Tongue (tissue), 1 donor: ENCODE measurements at regions not wholly inside any gene's neighbourhood (a gene's known extent, or its start where the extent isn't known, plus 50 kb on each side); places are given as distances from the start of the nearest gene placed in this dataset.

Experiments used
- DNase-seq: peaks from one replicate; pipeline ENCODE4 v3.0.0-alpha.2; 2015

GRCh38 chr3:124602980-124603627 is 127.1 kb upstream of the UMPS start:
- no peak for DNase-seq

- no peak for DNase-seq
These were observed 124.3 kb upstream of the UMPS start for GRCh38 chr3:124605781-124606579.

GRCh38 chr3:124607163-124607562 is 123.1 kb upstream of the UMPS start:
- DNase-seq: no peak

GRCh38 chr3:124609402-124609801 is 120.8 kb upstream of the UMPS start:
- DNase-seq: no peak

GRCh38 chr3:124610130-124610529 is 120.1 kb upstream of the UMPS start:
- DNase-seq: no peak

GRCh38 chr3:124611520-124611919 is 118.7 kb upstream of the UMPS start:
- DNase-seq: no peak

GRCh38 chr3:124615896-124616543 is 114.2 kb upstream of the UMPS start:
- DNase-seq: no peak

GRCh38 chr3:124617177-124617576 is 113.1 kb upstream of the UMPS start:
- no peak for DNase-seq

GRCh38 chr3:124619887-124620599 is 110.2 kb upstream of the UMPS start:
- no peak for DNase-seq

GRCh38 chr3:124620600-124621063 is 109.6 kb upstream of the UMPS start:
- no peak for DNase-seq

- DNase-seq: no peak
These were observed 108.8 kb upstream of the UMPS start for GRCh38 chr3:124621498-124621897.

GRCh38 chr3:124625074-124625473 is 105.2 kb upstream of the UMPS start:
- no peak for DNase-seq

- DNase-seq: no peak
These were observed 102.7 kb upstream of the UMPS start for GRCh38 chr3:124627501-124627908.

- no peak for DNase-seq
These were observed 101.4 kb upstream of the UMPS start for GRCh38 chr3:124628863-124629262.

GRCh38 chr3:124629497-124629896 is 100.8 kb upstream of the UMPS start:
- no peak for DNase-seq

- DNase-seq: no peak
These were observed 99.3 kb upstream of the UMPS start for GRCh38 chr3:124630960-124631359.

GRCh38 chr3:124631727-124632126 is 98.5 kb upstream of the UMPS start:
- DNase-seq: no peak

GRCh38 chr3:124632566-124633140 is 97.6 kb upstream of the UMPS start:
- no peak for DNase-seq

- no peak for DNase-seq
These were observed 96.7 kb upstream of the UMPS start for GRCh38 chr3:124633524-124633923.

GRCh38 chr3:124634210-124635168 is 95.8 kb upstream of the UMPS start:
- no peak for DNase-seq

GRCh38 chr3:124635169-124635539 is 95.1 kb upstream of the UMPS start:
- no peak for DNase-seq
